Mammary epithelial cell (primary cell): ENCODE measurements at regions not wholly inside any gene's neighbourhood (a gene's known extent, or its start where the extent isn't known, plus 50 kb on each side); places are given as distances from the start of the nearest gene placed in this dataset.

Experiments
- EZH2 ChIP-seq: IDR thresholded peaks from 2 replicates; pipeline ENCODE4 v1.6.1; 2012; ENCODE audit warnings: low read length, inconsistent platforms, borderline replicate concordance
- TF ChIP-seq, protein P1 (sequence below), 2 donors: IDR thresholded peaks in 1 of 2; conservative IDR thresholded peaks in 1 of 2; 2 replicates each; pipeline ENCODE4 v1.5.1; 2011 to 2012; ENCODE audit warnings: inconsistent platforms in 2 of 2, low read length in 2 of 2, mild to moderate bottlenecking in 2 of 2, control low read depth in 1 of 2, low read depth in 1 of 2; ENCODE audit not compliant: insufficient read depth in 1 of 2; ENCODE audit errors: extremely low read depth in 1 of 2

DNA sequence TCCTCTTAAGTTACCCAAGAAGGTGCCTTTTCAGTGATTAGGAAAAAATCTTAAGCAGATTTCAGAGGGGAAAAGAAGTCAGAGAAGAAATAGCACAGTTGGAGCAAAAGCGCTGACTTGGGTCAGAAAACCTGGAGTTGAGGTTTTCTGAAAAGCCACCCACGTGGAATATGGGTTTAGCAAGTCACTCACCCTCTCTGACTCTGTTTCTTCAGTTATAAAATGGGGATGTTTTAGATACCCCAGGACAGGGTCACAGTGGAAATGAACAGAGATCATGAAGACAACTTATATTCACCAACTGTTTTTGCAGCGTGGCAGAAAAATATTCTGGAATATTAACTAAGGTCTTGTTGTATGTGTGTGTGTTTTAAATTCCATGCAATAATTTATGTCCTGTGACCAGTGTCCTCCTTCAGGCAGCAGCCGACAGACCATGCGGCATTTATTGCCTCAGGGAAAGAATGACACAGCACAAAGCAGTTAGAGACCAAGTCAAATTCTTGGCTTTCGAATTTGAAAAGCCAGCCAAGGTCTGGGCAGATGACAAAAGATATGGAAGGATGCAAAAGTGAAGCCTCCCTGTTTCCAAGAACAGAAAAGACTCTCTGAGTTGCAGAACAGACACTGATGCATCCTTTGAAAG, 119.9 kb downstream of the MIAT start:
- TF ChIP-seq, protein P1, sequence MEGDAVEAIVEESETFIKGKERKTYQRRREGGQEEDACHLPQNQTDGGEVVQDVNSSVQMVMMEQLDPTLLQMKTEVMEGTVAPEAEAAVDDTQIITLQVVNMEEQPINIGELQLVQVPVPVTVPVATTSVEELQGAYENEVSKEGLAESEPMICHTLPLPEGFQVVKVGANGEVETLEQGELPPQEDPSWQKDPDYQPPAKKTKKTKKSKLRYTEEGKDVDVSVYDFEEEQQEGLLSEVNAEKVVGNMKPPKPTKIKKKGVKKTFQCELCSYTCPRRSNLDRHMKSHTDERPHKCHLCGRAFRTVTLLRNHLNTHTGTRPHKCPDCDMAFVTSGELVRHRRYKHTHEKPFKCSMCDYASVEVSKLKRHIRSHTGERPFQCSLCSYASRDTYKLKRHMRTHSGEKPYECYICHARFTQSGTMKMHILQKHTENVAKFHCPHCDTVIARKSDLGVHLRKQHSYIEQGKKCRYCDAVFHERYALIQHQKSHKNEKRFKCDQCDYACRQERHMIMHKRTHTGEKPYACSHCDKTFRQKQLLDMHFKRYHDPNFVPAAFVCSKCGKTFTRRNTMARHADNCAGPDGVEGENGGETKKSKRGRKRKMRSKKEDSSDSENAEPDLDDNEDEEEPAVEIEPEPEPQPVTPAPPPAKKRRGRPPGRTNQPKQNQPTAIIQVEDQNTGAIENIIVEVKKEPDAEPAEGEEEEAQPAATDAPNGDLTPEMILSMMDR (conservative IDR thresholded peaks at IDR 0.05 in 1 of 2, IDR thresholded peaks at IDR 0.05 in 1 of 2; ENCODE audit: extremely low read depth in 1 of 2, insufficient read depth in 1 of 2, low read depth in 1 of 2, low read length in 2 of 2), result no peak
- no peak for TF ChIP-seq EZH2
